ENCODE measurements at regions not wholly inside any gene's neighbourhood (a gene's known extent, or its start where the extent isn't known, plus 50 kb on each side); places are given as distances from the start of the nearest gene placed in this dataset.
A peak's percentile ranks its signal among the peaks of the same experiment; 100 is the strongest.

DNA sequence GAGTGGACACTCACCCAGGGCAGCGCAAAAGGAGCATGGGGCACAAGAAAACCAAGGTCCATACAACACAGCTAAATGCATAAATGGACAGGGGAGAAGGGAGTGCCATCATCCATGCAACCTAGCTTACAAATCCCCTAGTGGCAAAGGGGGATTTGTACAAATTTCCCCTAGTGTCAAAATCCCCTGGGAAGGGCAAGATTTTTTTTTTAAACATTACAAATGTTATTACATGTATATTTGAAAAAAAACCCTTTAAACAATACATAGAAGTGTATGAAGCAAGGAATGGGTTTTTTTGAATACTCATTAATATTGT lies 89.6 kb upstream of the IVNS1ABP start:
- H3K27ac ChIP-seq (replicated peaks) = no peak overlapping the region
- intact Hi-C loops (cut with micrococcal nuclease) = no loop called here
- TF ChIP-seq, protein P1, sequence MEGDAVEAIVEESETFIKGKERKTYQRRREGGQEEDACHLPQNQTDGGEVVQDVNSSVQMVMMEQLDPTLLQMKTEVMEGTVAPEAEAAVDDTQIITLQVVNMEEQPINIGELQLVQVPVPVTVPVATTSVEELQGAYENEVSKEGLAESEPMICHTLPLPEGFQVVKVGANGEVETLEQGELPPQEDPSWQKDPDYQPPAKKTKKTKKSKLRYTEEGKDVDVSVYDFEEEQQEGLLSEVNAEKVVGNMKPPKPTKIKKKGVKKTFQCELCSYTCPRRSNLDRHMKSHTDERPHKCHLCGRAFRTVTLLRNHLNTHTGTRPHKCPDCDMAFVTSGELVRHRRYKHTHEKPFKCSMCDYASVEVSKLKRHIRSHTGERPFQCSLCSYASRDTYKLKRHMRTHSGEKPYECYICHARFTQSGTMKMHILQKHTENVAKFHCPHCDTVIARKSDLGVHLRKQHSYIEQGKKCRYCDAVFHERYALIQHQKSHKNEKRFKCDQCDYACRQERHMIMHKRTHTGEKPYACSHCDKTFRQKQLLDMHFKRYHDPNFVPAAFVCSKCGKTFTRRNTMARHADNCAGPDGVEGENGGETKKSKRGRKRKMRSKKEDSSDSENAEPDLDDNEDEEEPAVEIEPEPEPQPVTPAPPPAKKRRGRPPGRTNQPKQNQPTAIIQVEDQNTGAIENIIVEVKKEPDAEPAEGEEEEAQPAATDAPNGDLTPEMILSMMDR (IDR thresholded peaks at IDR 0.05; ENCODE audit: borderline replicate concordance) = no peak

DNA sequence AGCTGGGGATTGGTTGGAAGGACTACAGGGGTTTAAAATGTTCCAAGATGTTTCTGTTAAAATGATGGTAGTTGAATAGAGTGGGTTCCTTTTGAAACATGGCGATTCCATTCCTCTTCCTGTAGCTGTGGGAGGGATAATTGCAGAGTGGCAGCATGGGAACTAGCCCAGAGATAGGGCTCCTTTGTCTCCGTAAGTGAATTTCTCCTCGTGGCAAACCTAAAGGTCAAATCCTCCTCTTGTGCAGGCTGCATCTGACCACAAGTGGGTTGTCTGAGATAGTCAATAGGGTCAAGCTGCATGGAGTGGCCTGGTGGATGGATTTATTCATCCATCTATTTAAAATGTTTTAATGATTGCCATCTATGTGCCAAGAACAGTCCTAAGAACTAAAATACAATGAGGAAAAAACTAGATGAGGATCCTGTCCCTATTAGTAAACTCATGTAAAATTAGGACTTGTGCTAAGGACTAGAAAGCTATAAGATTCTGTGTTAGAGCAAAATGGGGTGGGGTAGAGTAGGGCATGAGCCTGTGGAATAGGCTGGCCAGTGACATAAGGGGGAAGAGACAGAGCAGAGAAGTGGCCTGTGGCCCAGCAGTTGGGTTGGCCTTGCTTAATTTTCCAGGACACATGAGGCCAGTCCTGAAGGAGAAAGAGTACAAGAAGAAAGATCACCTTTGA lies 89.1 kb upstream of the IVNS1ABP start:
- no peak overlapping the region for H3K4me3 ChIP-seq
- no peak overlapping the region for H3K27ac ChIP-seq (replicated peaks)
- H3K9me3 ChIP-seq (replicated peaks) = peaks cover 4% of the 10 kb centered on the region
- H3K4me1 ChIP-seq = no peaks in the 10 kb centered on the region
- intact Hi-C loops (cut with micrococcal nuclease) = no loop called here
- TF ChIP-seq, protein P1 (IDR thresholded peaks at IDR 0.05; ENCODE audit: borderline replicate concordance) = no peak
- H3K36me3 ChIP-seq = no peaks in the 10 kb centered on the region
- no peaks in the 10 kb centered on the region for H3K27me3 ChIP-seq (ENCODE audit: low read depth)
- DNase-seq = no peak

More for the DNA sequence above, 89.6 kb upstream of the IVNS1ABP start:
- H3K36me3 ChIP-seq = no peaks in the 10 kb centered on the region
- H3K9me3 ChIP-seq (replicated peaks) = peaks cover 4% of the 10 kb centered on the region
- no peaks in the 10 kb centered on the region for H3K4me1 ChIP-seq
- no peak overlapping the region for H3K4me3 ChIP-seq
- DNase-seq = no peak
- H3K27me3 ChIP-seq (ENCODE audit: low read depth) = no peaks in the 10 kb centered on the region

DNA sequence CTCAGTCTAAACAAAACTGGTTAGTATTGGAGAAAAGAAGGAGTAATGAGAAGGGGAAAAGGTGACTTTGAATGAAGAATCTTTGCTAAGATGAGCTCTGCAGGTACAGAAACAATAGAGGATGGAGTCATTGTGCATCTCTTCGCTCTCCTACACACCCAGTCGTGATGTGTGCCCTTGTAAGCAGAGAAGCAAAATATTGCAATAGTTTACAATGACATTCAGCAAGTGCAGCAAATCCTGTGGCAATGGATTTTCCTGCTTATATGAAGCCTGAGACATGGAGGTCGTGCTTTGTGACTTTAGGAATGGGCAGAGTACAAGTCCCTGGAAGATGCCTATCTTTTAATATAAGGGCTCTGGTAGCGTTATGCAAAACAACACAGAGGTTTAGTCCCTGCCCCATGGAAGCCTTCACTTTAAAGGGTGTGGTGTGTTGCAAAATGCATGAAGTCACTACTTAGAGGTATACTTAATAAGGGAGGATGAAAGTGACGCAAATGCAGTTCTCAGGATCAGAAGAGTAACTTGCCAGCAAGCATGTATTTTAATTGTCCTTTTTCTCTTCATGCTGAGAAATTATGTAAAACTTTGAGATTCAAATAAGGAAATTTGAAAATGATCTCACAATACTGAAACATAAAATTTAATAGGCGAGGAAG lies 88.0 kb upstream of the IVNS1ABP start:
- TF ChIP-seq, protein P1 (IDR thresholded peaks at IDR 0.05; ENCODE audit: borderline replicate concordance) = no peak
- peaks cover 4% of the 10 kb centered on the region for H3K9me3 ChIP-seq (replicated peaks)
- H3K27ac ChIP-seq (replicated peaks) = no peak overlapping the region
- intact Hi-C loops (cut with micrococcal nuclease) = no loop called here
- H3K4me3 ChIP-seq = no peak overlapping the region
- DNase-seq = no peak
- no peaks in the 10 kb centered on the region for H3K36me3 ChIP-seq
- no peaks in the 10 kb centered on the region for H3K27me3 ChIP-seq (ENCODE audit: low read depth)
- no peaks in the 10 kb centered on the region for H3K4me1 ChIP-seq

- peak; percentile 22 for DNase-seq
- H3K27ac ChIP-seq (replicated peaks) = no peak overlapping the region
- H3K4me1 ChIP-seq = no peaks in the 10 kb centered on the region
- H3K36me3 ChIP-seq = no peaks in the 10 kb centered on the region
- H3K9me3 ChIP-seq (replicated peaks) = peaks cover 4% of the 10 kb centered on the region
- H3K27me3 ChIP-seq (ENCODE audit: low read depth) = no peaks in the 10 kb centered on the region
- TF ChIP-seq, protein P1 (IDR thresholded peaks at IDR 0.05; ENCODE audit: borderline replicate concordance) = no peak
- intact Hi-C loops (cut with micrococcal nuclease) = no loop called here
- H3K4me3 ChIP-seq = peak overlapping the region; percentile 29
Observed at GRCh38 chr1:185404291-185404690, 87.2 kb upstream of the IVNS1ABP start.

GRCh38 chr1:185402930-185403329 lies 85.9 kb upstream of the IVNS1ABP start:
- intact Hi-C loops (cut with micrococcal nuclease) = no loop called here
- H3K9me3 ChIP-seq (replicated peaks) = peaks cover 4% of the 10 kb centered on the region
- H3K27ac ChIP-seq (replicated peaks) = no peak overlapping the region
- no peaks in the 10 kb centered on the region for H3K36me3 ChIP-seq
- no peaks in the 10 kb centered on the region for H3K4me1 ChIP-seq
- H3K4me3 ChIP-seq = no peak overlapping the region
- TF ChIP-seq, protein P1 (IDR thresholded peaks at IDR 0.05; ENCODE audit: borderline replicate concordance) = no peak
- H3K27me3 ChIP-seq (ENCODE audit: low read depth) = no peaks in the 10 kb centered on the region
- no peak for DNase-seq
